ENCODE measurements at regions not wholly inside any gene's neighbourhood (a gene's known extent, or its start where the extent isn't known, plus 50 kb on each side); places are given as distances from the start of the nearest gene placed in this dataset.

DNA sequence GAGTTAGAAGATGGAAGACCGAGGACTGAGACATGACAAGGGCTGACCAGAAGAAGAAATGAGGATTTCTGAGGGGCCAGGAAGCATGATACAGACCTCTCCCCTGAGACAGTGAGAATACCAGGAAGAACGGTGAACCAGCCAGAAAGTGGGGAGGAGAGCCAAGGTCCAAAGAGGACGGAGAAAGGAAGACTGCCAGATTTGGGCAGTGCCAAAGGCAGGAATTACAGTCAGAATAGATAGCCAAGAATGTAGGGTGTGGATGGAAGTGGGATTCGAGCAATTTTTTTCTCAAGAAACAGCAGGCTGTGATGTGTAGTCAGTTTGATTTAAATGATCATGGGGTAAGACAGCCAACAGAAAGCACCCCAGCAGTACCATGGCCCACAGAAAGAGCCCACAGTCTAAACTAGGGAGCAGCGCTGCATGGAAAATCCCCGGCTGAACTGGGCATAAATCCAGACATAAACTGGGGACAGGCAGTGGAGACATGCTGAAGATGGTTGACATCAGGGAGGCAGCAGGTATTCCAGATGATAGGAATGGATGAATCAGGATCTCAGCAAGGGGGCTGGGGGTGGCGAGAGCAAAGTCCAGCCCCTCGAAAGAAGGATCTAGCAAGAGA is 67.3 kb upstream of the BARX2 start:
- DNase-seq (ENCODE audit: low read depth): no peak
- no peak overlapping the region for H3K4me3 ChIP-seq (ENCODE audit: low read depth, low read length)
- TF ChIP-seq, protein P1, sequence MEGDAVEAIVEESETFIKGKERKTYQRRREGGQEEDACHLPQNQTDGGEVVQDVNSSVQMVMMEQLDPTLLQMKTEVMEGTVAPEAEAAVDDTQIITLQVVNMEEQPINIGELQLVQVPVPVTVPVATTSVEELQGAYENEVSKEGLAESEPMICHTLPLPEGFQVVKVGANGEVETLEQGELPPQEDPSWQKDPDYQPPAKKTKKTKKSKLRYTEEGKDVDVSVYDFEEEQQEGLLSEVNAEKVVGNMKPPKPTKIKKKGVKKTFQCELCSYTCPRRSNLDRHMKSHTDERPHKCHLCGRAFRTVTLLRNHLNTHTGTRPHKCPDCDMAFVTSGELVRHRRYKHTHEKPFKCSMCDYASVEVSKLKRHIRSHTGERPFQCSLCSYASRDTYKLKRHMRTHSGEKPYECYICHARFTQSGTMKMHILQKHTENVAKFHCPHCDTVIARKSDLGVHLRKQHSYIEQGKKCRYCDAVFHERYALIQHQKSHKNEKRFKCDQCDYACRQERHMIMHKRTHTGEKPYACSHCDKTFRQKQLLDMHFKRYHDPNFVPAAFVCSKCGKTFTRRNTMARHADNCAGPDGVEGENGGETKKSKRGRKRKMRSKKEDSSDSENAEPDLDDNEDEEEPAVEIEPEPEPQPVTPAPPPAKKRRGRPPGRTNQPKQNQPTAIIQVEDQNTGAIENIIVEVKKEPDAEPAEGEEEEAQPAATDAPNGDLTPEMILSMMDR (IDR thresholded peaks at IDR 0.05; ENCODE audit: insufficient read depth, low read depth, low read length, missing control alignments): no peak

DNA sequence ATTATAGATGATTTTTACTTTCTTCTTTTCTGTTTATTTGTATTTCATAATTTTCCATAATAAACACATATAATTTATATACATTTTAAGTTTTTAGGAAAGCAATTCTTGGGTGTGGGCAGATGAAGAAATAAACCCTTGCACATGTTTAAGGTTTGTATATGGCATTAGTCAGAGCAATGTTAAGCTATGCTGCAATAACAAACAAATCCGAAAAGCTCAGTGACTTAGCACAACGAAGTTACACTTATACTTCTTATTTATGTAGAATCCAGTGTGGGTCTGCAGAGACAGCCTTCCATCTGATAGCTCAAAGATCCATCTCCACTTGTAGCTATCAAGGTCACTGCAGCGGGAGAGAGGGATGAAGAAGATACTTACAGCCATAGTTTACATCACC is 68.5 kb upstream of the BARX2 start:
- DNase-seq (ENCODE audit: low read depth): no peak
- no peak overlapping the region for H3K4me3 ChIP-seq (ENCODE audit: low read depth, low read length)
- TF ChIP-seq, protein P1 (IDR thresholded peaks at IDR 0.05; ENCODE audit: insufficient read depth, low read depth, low read length, missing control alignments): no peak

DNA sequence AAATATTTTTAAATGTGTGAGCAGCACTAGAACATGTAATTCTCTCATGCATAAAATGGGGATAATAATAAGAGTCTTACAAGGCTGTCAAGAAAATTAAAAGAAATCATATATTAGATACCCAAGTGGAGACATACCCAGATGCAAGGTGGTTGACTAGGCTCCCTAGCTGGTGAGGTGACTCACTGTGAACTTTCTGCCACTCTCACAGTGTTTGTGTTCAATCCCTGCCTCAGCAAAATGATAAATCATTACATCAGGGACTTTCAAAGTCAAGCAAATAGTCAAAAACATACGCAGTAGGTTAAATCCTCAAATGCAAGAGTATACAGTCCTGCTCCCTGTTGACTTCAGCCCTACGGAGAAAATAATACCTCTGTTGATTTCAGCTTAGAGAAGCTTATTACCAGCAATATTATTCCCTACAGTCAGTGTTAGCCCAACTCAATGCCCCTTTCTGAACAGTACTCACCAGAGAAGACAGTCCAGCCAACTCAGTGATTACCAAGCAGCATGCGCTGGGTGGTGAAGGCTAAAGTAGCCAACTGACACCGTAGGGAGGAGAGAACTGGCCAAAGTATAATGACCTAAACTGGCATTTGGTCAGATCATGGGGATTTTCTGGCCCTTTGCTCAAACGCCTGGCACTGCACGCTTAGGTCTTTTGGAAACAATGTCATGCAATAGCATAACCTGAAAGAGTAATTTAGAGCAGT is 73.1 kb upstream of the BARX2 start:
- TF ChIP-seq, protein P1 (IDR thresholded peaks at IDR 0.05; ENCODE audit: insufficient read depth, low read depth, low read length, missing control alignments): no peak
- H3K4me3 ChIP-seq (ENCODE audit: low read depth, low read length): no peak overlapping the region
- no peak for DNase-seq (ENCODE audit: low read depth)

DNA sequence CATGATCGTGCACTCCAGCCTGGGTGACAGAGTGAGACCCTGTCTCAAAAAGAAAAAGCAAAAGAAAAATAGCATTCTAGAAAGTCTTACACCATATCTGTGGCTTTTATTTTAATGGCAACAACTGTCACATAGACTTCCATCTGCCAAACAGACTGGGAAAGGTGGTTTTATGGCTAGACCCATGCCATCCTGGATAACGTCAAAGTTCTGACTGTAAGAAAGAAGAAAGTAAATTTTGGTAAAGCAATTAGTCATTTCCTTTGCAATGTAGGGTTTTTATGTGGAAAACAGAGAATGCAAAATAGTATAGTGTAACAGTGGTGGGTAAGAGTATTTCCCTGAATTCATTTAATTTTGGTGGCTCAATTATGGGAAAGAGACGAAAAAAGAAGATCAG is 75.5 kb upstream of the BARX2 start:
- TF ChIP-seq, protein P1 (IDR thresholded peaks at IDR 0.05; ENCODE audit: insufficient read depth, low read depth, low read length, missing control alignments): no peak
- DNase-seq (ENCODE audit: low read depth): no peak

DNA sequence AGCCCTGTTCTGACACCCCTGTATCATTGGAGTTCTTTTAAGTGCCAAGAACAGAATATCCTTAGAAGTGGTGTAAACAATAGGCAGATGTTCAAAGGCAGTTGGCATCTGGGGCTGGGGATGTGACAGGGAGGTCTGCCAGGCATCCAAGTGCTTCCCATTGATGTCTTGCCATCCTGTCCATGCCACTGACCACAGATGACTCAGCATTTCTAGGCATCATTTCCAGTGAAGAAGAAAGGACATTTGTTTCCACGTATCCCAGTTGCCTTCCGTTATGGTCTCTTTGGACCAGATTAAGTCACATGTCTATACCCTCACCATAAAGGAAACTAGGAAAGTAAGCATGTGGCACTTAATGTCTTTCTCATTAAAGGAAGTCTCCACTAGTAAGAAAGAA is 76.7 kb upstream of the BARX2 start:
- no peak for DNase-seq (ENCODE audit: low read depth)
- TF ChIP-seq, protein P1 (IDR thresholded peaks at IDR 0.05; ENCODE audit: insufficient read depth, low read depth, low read length, missing control alignments): no peak
- H3K4me3 ChIP-seq (ENCODE audit: low read depth, low read length): no peak overlapping the region

More for the DNA sequence above, 75.5 kb upstream of the BARX2 start:
- no peak overlapping the region for H3K4me3 ChIP-seq (ENCODE audit: low read depth, low read length)

DNA sequence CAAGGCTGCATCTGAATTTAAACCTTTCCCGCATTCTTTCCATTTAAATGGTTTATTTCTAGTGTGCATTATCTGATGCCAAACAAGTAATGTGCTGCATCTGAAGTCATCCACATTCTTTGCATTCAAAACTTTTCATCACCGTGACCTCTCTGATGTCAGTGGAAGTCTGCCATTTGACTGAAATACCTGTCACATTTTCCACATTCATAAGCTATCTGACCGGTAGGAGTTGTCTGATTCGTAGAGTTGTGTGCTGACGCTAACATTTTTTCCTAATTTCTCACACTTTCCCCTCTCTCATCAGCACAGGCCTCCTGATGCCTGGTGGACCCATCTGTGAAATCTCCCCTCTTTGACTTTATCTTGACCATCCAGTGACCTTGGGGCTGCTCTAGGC is 79.9 kb upstream of the BARX2 start:
- TF ChIP-seq, protein P1 (IDR thresholded peaks at IDR 0.05; ENCODE audit: insufficient read depth, low read depth, low read length, missing control alignments): no peak
- H3K4me3 ChIP-seq (ENCODE audit: low read depth, low read length): no peak overlapping the region
- no peak for DNase-seq (ENCODE audit: low read depth)
